ENCODE measurements at regions not wholly inside any gene's neighbourhood (a gene's known extent, or its start where the extent isn't known, plus 50 kb on each side); places are given as distances from the start of the nearest gene placed in this dataset.
A peak's percentile ranks its signal among the peaks of the same experiment; 100 is the strongest.

- H3K9me3 ChIP-seq (ENCODE audit: insufficient read depth in 2 of 2, low read depth in 1 of 2, low read length in 1 of 2): no peaks in the 10 kb centered on the region
- H3K23ac ChIP-seq (ENCODE audit: insufficient read length): no peak overlapping the region
- no peak overlapping the region for H2AK5ac ChIP-seq (ENCODE audit: low read depth, low read length)
- H2BK5ac ChIP-seq (ENCODE audit: low read depth, low read length): no peak overlapping the region
- no peak overlapping the region for H2AFZ ChIP-seq (ENCODE audit: low read length)
- no peak overlapping the region for H3K56ac ChIP-seq (replicated peaks; ENCODE audit: insufficient read length, low read depth, low read length)
- no peak overlapping the region for H4K91ac ChIP-seq (replicated peaks; ENCODE audit: insufficient read length, low read length)
- ChIA-PET POLR2A (ENCODE audit: partially characterized antibody) (no interaction called here), CTCF (ENCODE audit: partially characterized antibody) (interaction anchor here (1.1 to 1.4 kb wide), 2 partner anchors 130 to 187 kb away, joined by 3 to 4 read pairs; no protein-coding TSS in a partner anchor)
- no peaks in the 10 kb centered on the region for H4K20me1 ChIP-seq (replicated peaks in 1 of 2; ENCODE audit: control insufficient read depth in 1 of 2, insufficient read depth in 2 of 2, low read length in 2 of 2)
- no peak overlapping the region for H3K14ac ChIP-seq (ENCODE audit: insufficient read length)
- H4K5ac ChIP-seq (ENCODE audit: insufficient read length, low read depth, low read length): no peak overlapping the region
- H3K27me3 ChIP-seq (replicated peaks in 1 of 4; ENCODE audit: control insufficient read depth in 3 of 4, extremely low read depth in 1 of 4, insufficient read depth in 3 of 4, low read length in 3 of 4): no peaks in the 10 kb centered on the region
- H3K9ac ChIP-seq (replicated peaks in 1 of 4; ENCODE audit: extremely low read depth in 1 of 4, low read depth in 3 of 4, low read length in 3 of 4): no peak overlapping the region
- no peak overlapping the region for H2BK20ac ChIP-seq (ENCODE audit: low read length)
- TF ChIP-seq CTCF (IDR thresholded peaks at IDR 0.05; ENCODE audit: control extremely low read depth in 1 of 3, insufficient read depth in 1 of 3, low read depth in 1 of 3, low read length in 3 of 3) (peak in 2 of 3 experiments; percentile 12 to 27; a peak in 2 of 4 replicates), YY1 (IDR thresholded peaks at IDR 0.05; ENCODE audit: low read depth, low read length) (0 out of 2 replicates have a peak, but pooled peaks have one; percentile 23), RAD21 (IDR thresholded peaks at IDR 0.05 in 1 of 2, conservative IDR thresholded peaks at IDR 0.05 in 1 of 2; ENCODE audit: low read depth in 2 of 2, low read length in 2 of 2) (peak; percentile 45 to 59; a peak in 3 of 4 replicates), ATF2 (IDR thresholded peaks at IDR 0.05; ENCODE audit: low read length) (no peak)
- H3K4me3 ChIP-seq (ENCODE audit: extremely low read depth in 1 of 4, insufficient read depth in 2 of 4, low read depth in 3 of 4, low read length in 4 of 4): no peak overlapping the region
- H3K23me2 ChIP-seq (ENCODE audit: low read depth, low read length): no peaks in the 10 kb centered on the region
- H3K36me3 ChIP-seq (ENCODE audit: control insufficient read depth in 2 of 4, insufficient read depth in 4 of 4, low read length in 3 of 4): no peaks in the 10 kb centered on the region
- FAIRE-seq: no peak
- DNase-seq (ENCODE audit: low read depth in 1 of 2, low spot score in 2 of 2): no peak
- no peak overlapping the region for H3K4me2 ChIP-seq (ENCODE audit: insufficient read depth in 1 of 2, low read depth in 2 of 2, low read length in 2 of 2)
- no peak overlapping the region for H4K8ac ChIP-seq (ENCODE audit: extremely low read depth, insufficient read depth, low read length)
- no peak overlapping the region for H2BK12ac ChIP-seq (ENCODE audit: low read depth, low read length)
- 76% methylated on average over 3 of the region's 3 CpGs; no CpG with 5 or more reads in 1 of the 2 experiments for WGBS, 2 experiments (ENCODE audit: extremely low coverage in 1 of 2, insufficient coverage in 1 of 2, insufficient read length in 1 of 2, insufficient replicate concordance in 2 of 2, low coverage in 1 of 2, low lambda C conversion rate in 2 of 2, missing lambda C conversion rate in 1 of 2)
- H2BK120ac ChIP-seq (replicated peaks; ENCODE audit: low read depth, low read length): no peak overlapping the region
- no peak overlapping the region for H2BK15ac ChIP-seq (ENCODE audit: low read length)
- no peaks in the 10 kb centered on the region for H3K79me1 ChIP-seq (ENCODE audit: low read depth, low read length)
- no peak overlapping the region for H3K27ac ChIP-seq (ENCODE audit: low read depth, low read length)
- H3K4me1 ChIP-seq (replicated peaks in 1 of 4; ENCODE audit: control insufficient read depth in 3 of 4, insufficient read depth in 4 of 4, low read length in 3 of 4): no peaks in the 10 kb centered on the region
- no peaks in the 10 kb centered on the region for H3K79me2 ChIP-seq (ENCODE audit: control insufficient read depth in 1 of 2, insufficient read depth in 2 of 2, low read length in 2 of 2)
- no peak overlapping the region for H3K4ac ChIP-seq (replicated peaks; ENCODE audit: insufficient read length, low read depth, low read length)
- no peak overlapping the region for H3K18ac ChIP-seq (ENCODE audit: extremely low read depth, low read length)
Measured at GRCh38 chr5:8114597-8115266, 245.8 kb downstream of the MTRR start.

All from H1 (cell line).